ENCODE measurements at regions not wholly inside any gene's neighbourhood (a gene's known extent, or its start where the extent isn't known, plus 50 kb on each side); places are given as distances from the start of the nearest gene placed in this dataset.

GRCh38 chr13:57044910-57045309 lies 95.8 kb upstream of the PRR20A start:
- TF ChIP-seq LEF1 (IDR thresholded peaks at IDR 0.05; ENCODE audit: borderline replicate concordance) (no peak), FOXK2 (IDR thresholded peaks at IDR 0.05) (no peak), BHLHE40 (IDR thresholded peaks at IDR 0.05; ENCODE audit: borderline replicate concordance) (no peak), TARDBP (IDR thresholded peaks at IDR 0.05) (no peak), PKNOX1 (IDR thresholded peaks at IDR 0.05) (no peak), SUZ12 (IDR thresholded peaks at IDR 0.05) (no peak), HDGF (IDR thresholded peaks at IDR 0.05; ENCODE audit: borderline replicate concordance) (no peak), SP1 (IDR thresholded peaks at IDR 0.05) (no peak), FOXA1 (IDR thresholded peaks at IDR 0.05) (no peak)
